ENCODE measurements at regions not wholly inside any gene's neighbourhood (a gene's known extent, or its start where the extent isn't known, plus 50 kb on each side); places are given as distances from the start of the nearest gene placed in this dataset.

DNA sequence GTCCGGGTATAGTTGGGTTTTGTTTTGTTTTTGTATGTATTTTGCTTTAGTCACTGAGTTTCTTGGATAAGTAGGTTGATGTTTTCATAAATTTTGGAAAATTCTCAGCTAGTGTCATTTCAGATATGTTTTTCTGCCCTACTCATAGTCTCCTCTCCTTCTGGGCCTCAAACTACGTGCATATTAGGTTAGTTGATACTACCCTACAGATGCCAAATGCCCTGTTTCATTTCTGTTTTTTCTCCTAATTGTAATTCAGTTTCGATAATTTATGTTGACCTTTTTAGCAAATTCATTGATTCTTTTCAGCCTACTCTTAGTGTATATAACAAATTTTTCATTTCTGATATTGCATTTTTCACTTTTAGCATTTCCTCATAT is 268.6 kb upstream of the RGS18 start:
- no peak for TF ChIP-seq ZNF274 (IDR thresholded peaks at IDR 0.05; ENCODE audit: low read depth, low read length)
- TF ChIP-seq SUZ12 (IDR thresholded peaks at IDR 0.05; ENCODE audit: extremely low read depth, insufficient read depth, insufficient read length), result no peak

Data from NT2/D1 (cell line).